IMR-90 (cell line): ENCODE measurements at regions not wholly inside any gene's neighbourhood (a gene's known extent, or its start where the extent isn't known, plus 50 kb on each side); places are given as distances from the start of the nearest gene placed in this dataset.

Experiments
- CEBPB ChIP-seq: IDR thresholded peaks from 2 replicates; pipeline ENCODE4 v1.6.1; 2012; ENCODE audit warnings: low read depth, low read length, improper control_type of control experiment
- CHD1 ChIP-seq: IDR thresholded peaks from 2 replicates; pipeline ENCODE4 v1.6.1; 2012; ENCODE audit warnings: low read depth, low read length, improper control_type of control experiment
- CTCF ChIP-seq: conservative IDR thresholded peaks from 2 replicates; pipeline ENCODE4 v1.5.1; 2012; ENCODE audit warnings: mild to moderate bottlenecking, low read depth, low read length, improper control_type of control experiment
- MAFK ChIP-seq: IDR thresholded peaks from 2 replicates; pipeline ENCODE4 v1.6.1; 2012; ENCODE audit warnings: low read depth, low read length, improper control_type of control experiment
- MAZ ChIP-seq: IDR thresholded peaks from 2 replicates; pipeline ENCODE4 v1.6.1; 2012; ENCODE audit warnings: low read depth, mild to moderate bottlenecking, low read length, improper control_type of control experiment, moderate library complexity, borderline replicate concordance
- POLR2A ChIP-seq: IDR thresholded peaks from 2 replicates; pipeline ENCODE4 v1.6.1; 2012; ENCODE audit warnings: mild to moderate bottlenecking, low read depth, low read length
- RAD21 ChIP-seq: IDR thresholded peaks from 2 replicates; pipeline ENCODE4 v1.6.1; 2012; ENCODE audit warnings: low read length, improper control_type of control experiment
- RCOR1 ChIP-seq: IDR thresholded peaks from 2 replicates; pipeline ENCODE4 v1.6.1; 2012; ENCODE audit warnings: mild to moderate bottlenecking, low read length, improper control_type of control experiment; ENCODE audit not compliant: insufficient replicate concordance
- SMC3 ChIP-seq: fragments of 150-350 bp; IDR thresholded peaks from 2 replicates; pipeline ENCODE4 v1.6.1; 2016; ENCODE audit warnings: low read depth, mild to moderate bottlenecking, antibody characterized with exemption, low read length, moderate library complexity
- TF ChIP-seq, protein P1 (sequence below): fragments of 150-350 bp; IDR thresholded peaks from 2 replicates; pipeline ENCODE4 v1.6.1; 2017; ENCODE audit warnings: mild to moderate bottlenecking, antibody characterized with exemption, low read length, low read depth

GRCh38 chr18:37873416-37873815, 307.8 kb upstream of the CELF4 start:
- no peak for TF ChIP-seq RAD21
- no peak for TF ChIP-seq CTCF
- no peak for TF ChIP-seq POLR2A
- no peak for TF ChIP-seq CEBPB
- TF ChIP-seq RCOR1, result no peak
- no peak for TF ChIP-seq MAZ
- TF ChIP-seq, protein P1, sequence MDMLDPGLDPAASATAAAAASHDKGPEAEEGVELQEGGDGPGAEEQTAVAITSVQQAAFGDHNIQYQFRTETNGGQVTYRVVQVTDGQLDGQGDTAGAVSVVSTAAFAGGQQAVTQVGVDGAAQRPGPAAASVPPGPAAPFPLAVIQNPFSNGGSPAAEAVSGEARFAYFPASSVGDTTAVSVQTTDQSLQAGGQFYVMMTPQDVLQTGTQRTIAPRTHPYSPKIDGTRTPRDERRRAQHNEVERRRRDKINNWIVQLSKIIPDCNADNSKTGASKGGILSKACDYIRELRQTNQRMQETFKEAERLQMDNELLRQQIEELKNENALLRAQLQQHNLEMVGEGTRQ, result no peak
- TF ChIP-seq MAFK, result no peak
- TF ChIP-seq SMC3, result no peak
- TF ChIP-seq CHD1, result no peak
